Kidney capillary endothelial cell (primary cell): ENCODE measurements at regions not wholly inside any gene's neighbourhood (a gene's known extent, or its start where the extent isn't known, plus 50 kb on each side); places are given as distances from the start of the nearest gene placed in this dataset.

ENCODE experiments used
- DNase-seq: peaks from one replicate; pipeline ENCODE4 v3.0.0-alpha.2; 2018; ENCODE audit warnings: low spot score

GRCh38 chr2:195606179-195606578 lies 50.8 kb upstream of the SLC39A10 start:
- DNase-seq: no peak

- DNase-seq: no peak
Measured at GRCh38 chr2:195604706-195605105, 52.3 kb upstream of the SLC39A10 start.

- no peak for DNase-seq
Measured at GRCh38 chr2:195603998-195604397, 53.0 kb upstream of the SLC39A10 start.

GRCh38 chr2:195603408-195603807 lies 53.6 kb upstream of the SLC39A10 start:
- DNase-seq: no peak

GRCh38 chr2:195602687-195603086 lies 54.3 kb upstream of the SLC39A10 start:
- no peak for DNase-seq

GRCh38 chr2:195601361-195601760 lies 55.7 kb upstream of the SLC39A10 start:
- no peak for DNase-seq

- no peak for DNase-seq
Measured at GRCh38 chr2:195600778-195601177, 56.2 kb upstream of the SLC39A10 start.

GRCh38 chr2:195596840-195597239 lies 60.2 kb upstream of the SLC39A10 start:
- no peak for DNase-seq

- no peak for DNase-seq
Measured at GRCh38 chr2:195595825-195596224, 61.2 kb upstream of the SLC39A10 start.

GRCh38 chr2:195594919-195595694 lies 61.9 kb upstream of the SLC39A10 start:
- DNase-seq: no peak

- DNase-seq: no peak
Measured at GRCh38 chr2:195594248-195594647, 62.8 kb upstream of the SLC39A10 start.

GRCh38 chr2:195592105-195592504 lies 64.9 kb upstream of the SLC39A10 start:
- DNase-seq: no peak

- no peak for DNase-seq
Measured at GRCh38 chr2:195590861-195591205, 66.2 kb upstream of the SLC39A10 start.

GRCh38 chr2:195590199-195590860 lies 66.7 kb upstream of the SLC39A10 start:
- no peak for DNase-seq

GRCh38 chr2:195587966-195588365 lies 69.1 kb upstream of the SLC39A10 start:
- DNase-seq: no peak

- no peak for DNase-seq
Measured at GRCh38 chr2:195586062-195586714, 70.8 kb upstream of the SLC39A10 start.

GRCh38 chr2:195582188-195582587 lies 74.8 kb upstream of the SLC39A10 start:
- DNase-seq: no peak

- DNase-seq: no peak
Measured at GRCh38 chr2:195579776-195580555, 77.1 kb upstream of the SLC39A10 start.

GRCh38 chr2:195575879-195576401 lies 81.1 kb upstream of the SLC39A10 start:
- DNase-seq: no peak

GRCh38 chr2:195575016-195575415 lies 82.0 kb upstream of the SLC39A10 start:
- no peak for DNase-seq

GRCh38 chr2:195574312-195574711 lies 82.7 kb upstream of the SLC39A10 start:
- no peak for DNase-seq
